ENCODE measurements at regions not wholly inside any gene's neighbourhood (a gene's known extent, or its start where the extent isn't known, plus 50 kb on each side); places are given as distances from the start of the nearest gene placed in this dataset.

GRCh38 chr17:73788111-73788510 is 143.9 kb upstream of the SDK2 start:
- POLR2A ChIA-PET = no interaction called here
- BruUV-seq (replicated peaks) = no TSS peak

GRCh38 chr17:73791121-73791520 is 146.9 kb upstream of the SDK2 start:
- no peak for DNase-seq (ENCODE audit: low spot score)
- Histone ChIP-seq H3K27me3 (ENCODE audit: control insufficient read depth in 1 of 2, insufficient read depth in 2 of 2, low read length in 2 of 2) (peaks cover 0 to 13% of the 10 kb centered on the region in 2 experiments; a peak in 3 of 5 replicates), H3K9me3 (ENCODE audit: low read length) (no peaks in the 10 kb centered on the region), H3K9ac (ENCODE audit: insufficient read depth, low read depth, low read length) (no peak overlapping the region), H3K36me3 (replicated peaks in 1 of 2; ENCODE audit: control insufficient read depth in 1 of 2, insufficient read depth in 2 of 2, low read length in 2 of 2) (no peaks in the 10 kb centered on the region), H3K27ac (ENCODE audit: extremely low read length, insufficient read depth, low read length) (no peak overlapping the region), H3K4me1 (ENCODE audit: insufficient read depth, low read length) (peaks cover 58% of the 10 kb centered on the region), H3K4me2 (ENCODE audit: low read depth, low read length) (no peak overlapping the region), H2AFZ (ENCODE audit: low read length) (no peak overlapping the region), H3K4me3 (replicated peaks in 1 of 3; ENCODE audit: insufficient read depth in 1 of 3, low read depth in 2 of 3, low read length in 3 of 3) (no peak overlapping the region), H3K79me2 (ENCODE audit: insufficient read depth, low read length) (no peaks in the 10 kb centered on the region), H4K20me1 (ENCODE audit: insufficient read depth, low read length) (no peaks in the 10 kb centered on the region)
- no peak for ATAC-seq
- ChIA-PET POLR2A (no interaction called here), CTCF (ENCODE audit: low intra/inter-chr PET ratio, low total read pairs) (no interaction called here)
- in situ Hi-C loops (cut with HindIII; ENCODE audit: extremely low pct_ligation_motif_present, low pct_unique_long_range_greater_than_20kb) = loop anchor here (25.0 kb wide), 1 partner anchor 646 kb away; the partner anchor contains the start of gene GPRC5C
- no TSS peak for BruUV-seq (replicated peaks)
- FAIRE-seq = no peak
- WGBS (ENCODE audit: low lambda C conversion rate) = 88% methylated on average over 4 of the region's 4 CpGs
- intact Hi-C loops (cut with micrococcal nuclease; ENCODE audit: unreplicated experiment) = loop anchor here (10.0 kb wide), 1 partner anchor 414 kb away; the partner anchor contains the start of gene RPL38
- TF ChIP-seq MAZ (IDR thresholded peaks at IDR 0.05; ENCODE audit: borderline replicate concordance, low read depth, low read length) = no peak
- TF ChIP-seq MAZ (CRISPR knock-in tag; IDR thresholded peaks at IDR 0.05; ENCODE audit: low read depth) = no peak
- TF ChIP-seq ZNF160 (CRISPR knock-in tag; IDR thresholded peaks at IDR 0.05) = no peak
- no peak for TF ChIP-seq SP5 (CRISPR knock-in tag; IDR thresholded peaks at IDR 0.05; ENCODE audit: borderline replicate concordance, low read depth)
- TF ChIP-seq IRF9 (CRISPR knock-in tag; IDR thresholded peaks at IDR 0.05; ENCODE audit: borderline replicate concordance) = no peak
- TF ChIP-seq TCF12 (IDR thresholded peaks at IDR 0.05) = no peak
- TF ChIP-seq TCF12 (CRISPR knock-in tag; IDR thresholded peaks at IDR 0.05) = no peak
- no peak for TF ChIP-seq IKZF1 (IDR thresholded peaks at IDR 0.05)
- TF ChIP-seq HOXA5 (CRISPR knock-in tag; IDR thresholded peaks at IDR 0.05) = no peak
- no peak for TF ChIP-seq ZBTB44 (CRISPR knock-in tag; IDR thresholded peaks at IDR 0.05)
- no peak for TF ChIP-seq YEATS2 (CRISPR knock-in tag; IDR thresholded peaks at IDR 0.05; ENCODE audit: borderline replicate concordance)
- no peak for TF ChIP-seq ZNF782 (CRISPR knock-in tag; IDR thresholded peaks at IDR 0.05; ENCODE audit: borderline replicate concordance)

More at GRCh38 chr17:73788111-73788510, 143.9 kb upstream of the SDK2 start:
- no peak overlapping the region for H3K4me3 ChIP-seq (replicated peaks in 1 of 3; ENCODE audit: insufficient read depth in 1 of 3, low read depth in 2 of 3, low read length in 3 of 3)
- H4K20me1 ChIP-seq (ENCODE audit: insufficient read depth, low read length) = no peaks in the 10 kb centered on the region
- intact Hi-C loops (cut with micrococcal nuclease; ENCODE audit: unreplicated experiment) (no loop called here), in situ Hi-C loops (cut with HindIII; ENCODE audit: extremely low pct_ligation_motif_present, low pct_unique_long_range_greater_than_20kb) (loop anchor here (25.0 kb wide), 1 partner anchor 649 kb away; the partner anchor contains the start of gene GPRC5C)
- TF ChIP-seq KDM5A (IDR thresholded peaks at IDR 0.05; ENCODE audit: borderline replicate concordance, low read length) (no peak), CBFB (CRISPR knock-in tag; IDR thresholded peaks at IDR 0.05) (no peak), MEIS1 (CRISPR knock-in tag; IDR thresholded peaks at IDR 0.05; ENCODE audit: borderline replicate concordance) (no peak), ETV6 (CRISPR knock-in tag; conservative IDR thresholded peaks at IDR 0.05) (no peak), ZNF143 (CRISPR knock-in tag; IDR thresholded peaks at IDR 0.05) (no peak), TFDP2 (CRISPR knock-in tag; IDR thresholded peaks at IDR 0.05) (no peak), KMT2A (CRISPR knock-in tag; IDR thresholded peaks at IDR 0.05) (no peak), SNRNP70 (IDR thresholded peaks at IDR 0.05; ENCODE audit: low read depth, low read length) (no peak)
- no peak overlapping the region for H3K9ac ChIP-seq (ENCODE audit: insufficient read depth, low read depth, low read length)
- ATAC-seq = no peak
- WGBS (ENCODE audit: low lambda C conversion rate) = 55% methylated on average over 4 of the region's 4 CpGs
- H3K36me3 ChIP-seq (replicated peaks in 1 of 2; ENCODE audit: control insufficient read depth in 1 of 2, insufficient read depth in 2 of 2, low read length in 2 of 2) = no peaks in the 10 kb centered on the region
- no peak overlapping the region for H3K27ac ChIP-seq (ENCODE audit: extremely low read length, insufficient read depth, low read length)
- no peaks in the 10 kb centered on the region for H3K79me2 ChIP-seq (ENCODE audit: insufficient read depth, low read length)
- peaks cover 2 to 20% of the 10 kb centered on the region in 2 experiments; a peak in 4 of 5 replicates for H3K27me3 ChIP-seq (ENCODE audit: control insufficient read depth in 1 of 2, insufficient read depth in 2 of 2, low read length in 2 of 2)
- no peak overlapping the region for H3K4me2 ChIP-seq (ENCODE audit: low read depth, low read length)
- no peak overlapping the region for H2AFZ ChIP-seq (ENCODE audit: low read length)
- CTCF ChIA-PET (ENCODE audit: low intra/inter-chr PET ratio, low total read pairs) = no interaction called here
- no peaks in the 10 kb centered on the region for H3K9me3 ChIP-seq (ENCODE audit: low read length)
- H3K4me1 ChIP-seq (ENCODE audit: insufficient read depth, low read length) = peaks cover 54% of the 10 kb centered on the region
- no peak for DNase-seq (ENCODE audit: low spot score)
- FAIRE-seq = no peak

All from HepG2 (cell line).